Neural progenitor cell (in vitro differentiated cells): ENCODE measurements at regions not wholly inside any gene's neighbourhood (a gene's known extent, or its start where the extent isn't known, plus 50 kb on each side); places are given as distances from the start of the nearest gene placed in this dataset.
"Not testable (repeated sequence)": the region's sequence is repeated elsewhere in the genome, so short reads cannot be mapped to it uniquely, and the experiment has no call there.

ENCODE experiments used
- CTCF ChIP-seq: fragments of 200-600 bp; sonication (generic); IDR thresholded peaks from 2 replicates; pipeline ENCODE4 v1.5.1; 2017; ENCODE audit warnings: antibody characterized with exemption, mild to moderate bottlenecking
- EZH2 ChIP-seq: fragments of 200-600 bp; sonication (generic); IDR thresholded peaks from 2 replicates; pipeline ENCODE4 v1.6.1; 2017; ENCODE audit warnings: antibody characterized with exemption, mild to moderate bottlenecking, moderate library complexity

- not testable (repeated sequence) for TF ChIP-seq CTCF, EZH2
These were observed 108.3 kb upstream of the FOXD4L5 start for GRCh38 chr9:65393111-65393810.
